Peyer's patch (tissue), 4 donors: ENCODE measurements at regions not wholly inside any gene's neighbourhood (a gene's known extent, or its start where the extent isn't known, plus 50 kb on each side); places are given as distances from the start of the nearest gene placed in this dataset.

Experiments
- POLR2A ChIP-seq, 2 donors: fragments of 450-650 bp; IDR thresholded peaks; one replicate each; pipeline ENCODE4 v1.5.1; 2017; ENCODE audit warnings: antibody characterized with exemption in 2 of 2, mild to moderate bottlenecking in 2 of 2, moderate library complexity in 2 of 2
- TF ChIP-seq, protein P1 (sequence below), 6 experiments: fragments of 450-650 bp in 4 of 6; fragments of 200-600 bp in 2 of 6; sonication (generic) in 1 of 6; IDR thresholded peaks; one replicate each; pipeline ENCODE4 v1.5.1; 2017 to 2019; ENCODE audit warnings: antibody characterized with exemption in 6 of 6, mild to moderate bottlenecking in 3 of 6, moderate library complexity in 1 of 6

DNA sequence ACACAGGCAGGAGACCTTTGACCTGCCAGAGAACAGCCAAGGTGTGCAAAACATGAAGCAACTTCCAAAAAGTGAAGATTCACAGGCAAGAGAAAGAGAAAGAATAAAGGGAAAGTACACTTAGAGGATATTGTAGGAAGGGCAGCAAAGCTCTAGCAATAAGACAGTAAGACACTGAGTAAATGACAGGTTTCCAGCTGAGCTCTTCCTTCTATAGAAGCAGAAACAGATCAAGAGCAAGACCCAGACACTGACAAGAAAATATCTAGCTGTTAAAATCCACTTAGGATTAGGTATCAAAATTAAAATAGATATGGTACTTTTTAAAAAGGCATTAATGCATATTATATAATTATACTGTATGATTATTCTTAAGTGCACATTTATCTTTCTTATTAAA is 333.4 kb downstream of the RAP2B start:
- TF ChIP-seq, protein P1, sequence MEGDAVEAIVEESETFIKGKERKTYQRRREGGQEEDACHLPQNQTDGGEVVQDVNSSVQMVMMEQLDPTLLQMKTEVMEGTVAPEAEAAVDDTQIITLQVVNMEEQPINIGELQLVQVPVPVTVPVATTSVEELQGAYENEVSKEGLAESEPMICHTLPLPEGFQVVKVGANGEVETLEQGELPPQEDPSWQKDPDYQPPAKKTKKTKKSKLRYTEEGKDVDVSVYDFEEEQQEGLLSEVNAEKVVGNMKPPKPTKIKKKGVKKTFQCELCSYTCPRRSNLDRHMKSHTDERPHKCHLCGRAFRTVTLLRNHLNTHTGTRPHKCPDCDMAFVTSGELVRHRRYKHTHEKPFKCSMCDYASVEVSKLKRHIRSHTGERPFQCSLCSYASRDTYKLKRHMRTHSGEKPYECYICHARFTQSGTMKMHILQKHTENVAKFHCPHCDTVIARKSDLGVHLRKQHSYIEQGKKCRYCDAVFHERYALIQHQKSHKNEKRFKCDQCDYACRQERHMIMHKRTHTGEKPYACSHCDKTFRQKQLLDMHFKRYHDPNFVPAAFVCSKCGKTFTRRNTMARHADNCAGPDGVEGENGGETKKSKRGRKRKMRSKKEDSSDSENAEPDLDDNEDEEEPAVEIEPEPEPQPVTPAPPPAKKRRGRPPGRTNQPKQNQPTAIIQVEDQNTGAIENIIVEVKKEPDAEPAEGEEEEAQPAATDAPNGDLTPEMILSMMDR (IDR thresholded peaks at IDR 0.05): no peak
- TF ChIP-seq POLR2A (IDR thresholded peaks at IDR 0.05): no peak
